HUDEP-2 (cell line): ENCODE measurements at regions not wholly inside any gene's neighbourhood (a gene's known extent, or its start where the extent isn't known, plus 50 kb on each side); places are given as distances from the start of the nearest gene placed in this dataset.
"Not testable (repeated sequence)": the region's sequence is repeated elsewhere in the genome, so short reads cannot be mapped to it uniquely, and the experiment has no call there.

Source experiments
- DNase-seq, 76 experiments: peaks; one replicate each; lab custom pipeline; 2025; ENCODE audit not compliant: unreplicated experiment in 76 of 76; lab: John Stamatoyannopoulos, UW

DNA sequence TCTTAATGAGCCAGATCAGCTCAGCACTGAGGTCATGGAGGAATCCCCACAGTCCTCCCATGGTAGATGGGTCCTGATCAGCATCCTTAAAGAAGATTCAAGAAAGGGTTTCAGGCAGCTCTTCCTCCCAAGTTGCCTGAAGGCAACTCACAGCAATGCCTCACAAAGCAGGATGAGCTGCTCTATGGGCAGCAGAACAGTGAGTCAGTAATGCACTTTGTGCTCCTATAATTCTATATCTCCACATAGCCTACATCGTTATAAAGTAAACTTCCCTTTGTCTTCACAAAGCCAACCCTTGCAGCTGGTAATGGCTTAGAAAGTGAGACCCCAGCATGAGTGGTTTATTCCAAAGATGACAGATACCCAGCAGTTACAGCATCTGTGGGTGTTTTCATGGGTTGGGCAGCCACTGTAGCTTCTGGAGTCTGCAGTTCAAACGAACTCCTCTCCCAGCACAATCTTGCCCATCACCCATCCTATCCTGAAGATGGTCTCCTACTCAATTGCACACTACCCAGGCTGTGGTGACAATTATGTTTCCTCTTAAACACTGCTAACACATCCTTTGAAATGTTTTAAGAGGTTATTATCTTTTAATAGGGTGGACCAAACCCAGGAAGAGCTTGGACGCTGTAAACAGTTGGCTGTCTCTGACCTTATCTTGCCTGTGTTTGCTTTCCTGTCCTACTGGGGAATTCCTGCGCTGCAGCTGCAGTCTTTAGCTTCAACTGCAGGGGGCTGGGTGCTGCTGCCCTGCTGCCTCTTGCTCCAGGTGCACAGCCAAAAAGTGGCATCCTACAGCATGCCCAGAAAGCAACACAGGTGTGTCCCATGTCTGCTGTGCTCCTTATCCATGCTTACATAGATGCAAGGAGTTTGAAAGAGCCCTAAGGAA lies 286.9 kb downstream of the ANAPC1 start:
- DNase-seq, result not testable (repeated sequence)

DNA sequence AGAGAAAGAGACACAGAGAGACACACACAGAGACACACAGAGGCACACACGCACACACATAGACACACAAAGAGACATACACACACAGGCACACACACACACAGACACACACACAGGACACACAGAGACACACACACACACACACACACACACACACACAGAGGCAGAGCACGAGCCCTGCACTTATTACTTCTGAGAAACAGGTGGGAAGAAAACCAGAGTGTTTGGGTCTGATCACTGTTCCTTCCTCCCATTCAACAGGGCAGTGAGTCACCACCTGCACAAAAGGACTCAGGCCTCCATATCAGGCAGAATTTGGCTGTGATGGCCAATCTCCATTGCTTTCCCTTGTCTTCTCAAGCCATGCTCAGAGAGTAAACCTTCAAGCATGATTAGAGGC lies 285.0 kb downstream of the ANAPC1 start:
- DNase-seq, result not testable (repeated sequence)

DNA sequence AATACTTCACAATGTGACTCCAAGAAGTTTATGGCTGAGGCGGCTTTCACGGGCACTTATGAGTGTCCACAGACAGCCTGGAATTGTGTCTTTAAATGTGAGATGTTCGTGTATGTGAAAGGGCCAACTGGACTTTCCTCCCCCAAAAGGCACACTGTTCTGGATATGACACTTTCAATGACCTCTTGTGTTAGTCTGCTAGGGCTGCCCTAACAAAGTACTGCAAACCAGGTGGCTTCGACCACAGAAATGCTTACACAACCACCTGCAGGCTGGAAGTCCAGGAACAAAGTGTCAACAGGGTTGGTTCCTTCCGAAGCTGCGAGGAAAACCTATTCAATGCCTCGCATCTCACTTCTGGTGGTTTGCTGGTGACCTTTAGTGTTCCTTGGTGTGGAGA lies 281.7 kb downstream of the ANAPC1 start:
- not testable (repeated sequence) for DNase-seq

GRCh38 chr2:111605798-111606197 lies 278.2 kb downstream of the ANAPC1 start:
- DNase-seq, result not testable (repeated sequence)

DNA sequence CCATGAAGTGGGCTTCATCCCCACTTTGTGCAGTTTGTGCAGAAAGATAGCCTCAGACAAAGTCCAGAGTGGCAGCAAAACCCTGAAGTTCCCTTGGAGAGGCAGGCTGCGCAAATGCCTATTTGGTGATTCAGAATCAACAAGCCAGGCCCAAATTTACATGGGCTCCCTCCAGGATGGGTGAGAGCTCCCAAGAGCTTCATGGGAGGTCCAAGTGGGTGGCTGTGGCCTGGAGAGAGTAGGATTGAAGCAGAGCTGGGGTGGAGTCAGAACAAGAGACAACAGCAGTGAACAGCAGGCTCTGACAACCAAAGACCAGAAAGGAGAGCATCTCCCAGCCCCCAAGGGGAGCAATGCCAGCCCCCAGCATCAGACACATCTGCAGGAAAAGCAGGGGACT lies 277.4 kb downstream of the ANAPC1 start:
- DNase-seq, result not testable (repeated sequence)

- not testable (repeated sequence) for DNase-seq
Measured at GRCh38 chr2:111609146-111609844, 274.7 kb downstream of the ANAPC1 start.

DNA sequence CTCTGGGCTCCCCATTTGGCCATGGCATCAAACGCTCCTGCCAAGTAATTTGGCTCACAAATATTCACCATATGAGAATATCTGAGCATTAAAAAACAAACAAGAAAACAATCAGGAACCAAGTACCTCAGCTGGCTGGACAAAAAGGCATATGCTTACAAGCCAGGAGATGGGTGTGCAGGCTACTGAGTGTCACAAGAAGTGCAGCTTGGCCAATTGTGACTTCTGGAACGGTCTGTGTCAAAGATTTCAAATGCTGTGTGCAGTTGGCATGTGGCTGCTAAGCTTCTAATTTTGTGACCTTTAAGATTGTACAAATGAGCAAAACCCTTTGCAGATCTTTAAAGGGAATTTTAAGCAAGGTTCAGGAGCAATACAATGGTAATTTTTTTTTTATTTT lies 274.0 kb downstream of the ANAPC1 start:
- not testable (repeated sequence) for DNase-seq

DNA sequence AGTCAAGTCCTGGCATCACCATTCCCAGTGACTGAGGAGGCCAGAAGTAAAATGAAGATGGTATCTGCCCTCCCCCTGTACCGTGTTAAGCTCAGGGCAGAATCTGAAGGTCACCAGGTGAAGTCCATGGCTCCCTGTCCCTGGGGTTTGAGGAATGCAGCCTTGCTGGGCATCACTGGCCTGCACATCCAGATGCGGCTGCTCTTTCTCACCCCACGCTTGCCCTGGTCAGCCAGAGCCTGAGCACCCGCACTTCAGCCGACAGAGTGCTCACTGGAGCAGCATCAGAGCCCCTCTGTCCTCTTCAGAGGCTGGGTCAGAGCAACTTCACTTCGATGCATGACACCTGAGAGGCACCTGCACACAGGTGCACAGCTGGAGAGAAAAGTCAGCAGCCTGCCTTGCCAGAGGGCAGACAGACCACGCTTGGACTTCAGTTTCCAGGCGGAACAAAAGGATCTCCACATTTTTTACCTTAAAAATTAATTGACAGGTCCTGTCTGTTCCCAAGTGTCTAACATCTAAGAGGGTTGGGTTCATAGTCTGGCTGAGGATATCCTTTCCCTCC lies 267.3 kb downstream of the ANAPC1 start:
- DNase-seq, result no peak

DNA sequence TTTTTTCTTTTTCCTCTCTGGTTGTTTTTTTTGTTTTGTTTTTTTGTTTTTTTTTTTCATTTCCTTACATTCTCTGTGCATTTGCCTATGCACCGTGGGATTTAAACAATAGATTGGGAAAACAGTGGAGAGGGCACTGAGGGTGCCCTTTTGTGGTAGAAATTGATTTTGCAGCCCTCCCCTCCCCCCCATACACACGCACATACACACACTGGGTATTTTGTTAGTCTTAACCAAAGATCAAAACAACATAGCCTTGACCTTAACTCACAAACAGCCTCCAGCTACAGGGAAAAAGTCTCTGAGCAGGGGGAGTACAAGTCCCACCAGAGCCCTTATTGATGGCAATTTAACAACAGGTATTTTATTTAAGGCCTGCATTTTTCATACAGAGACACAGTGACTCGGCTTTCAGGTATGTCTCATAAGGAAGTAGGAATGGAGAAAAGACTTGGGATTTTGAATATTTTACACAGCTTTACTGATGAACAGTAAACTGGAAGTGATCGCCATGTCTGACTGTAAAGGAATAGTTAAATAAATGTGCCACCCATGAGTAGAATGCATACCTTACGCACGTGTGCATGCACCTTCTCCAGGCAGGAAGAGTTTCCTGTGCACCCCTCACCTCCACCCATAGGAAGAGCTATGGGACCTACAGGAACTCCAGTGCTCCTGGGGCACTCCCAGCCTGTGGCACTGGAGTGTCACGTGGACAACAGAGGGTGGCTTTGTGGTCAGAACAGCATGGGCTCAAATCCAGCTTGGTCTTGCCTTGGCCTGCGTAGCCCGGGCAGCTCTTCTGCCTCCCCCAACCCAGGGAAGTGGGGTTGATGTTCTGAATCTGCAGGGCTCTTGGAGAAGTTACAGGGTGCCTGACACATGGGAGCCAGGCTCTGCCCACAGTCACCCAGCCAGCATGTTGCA lies 266.4 kb downstream of the ANAPC1 start:
- peak in 1 of 76 experiments; percentile 17 for DNase-seq

GRCh38 chr2:111618226-111618977 lies 265.6 kb downstream of the ANAPC1 start:
- DNase-seq, result no peak

DNA sequence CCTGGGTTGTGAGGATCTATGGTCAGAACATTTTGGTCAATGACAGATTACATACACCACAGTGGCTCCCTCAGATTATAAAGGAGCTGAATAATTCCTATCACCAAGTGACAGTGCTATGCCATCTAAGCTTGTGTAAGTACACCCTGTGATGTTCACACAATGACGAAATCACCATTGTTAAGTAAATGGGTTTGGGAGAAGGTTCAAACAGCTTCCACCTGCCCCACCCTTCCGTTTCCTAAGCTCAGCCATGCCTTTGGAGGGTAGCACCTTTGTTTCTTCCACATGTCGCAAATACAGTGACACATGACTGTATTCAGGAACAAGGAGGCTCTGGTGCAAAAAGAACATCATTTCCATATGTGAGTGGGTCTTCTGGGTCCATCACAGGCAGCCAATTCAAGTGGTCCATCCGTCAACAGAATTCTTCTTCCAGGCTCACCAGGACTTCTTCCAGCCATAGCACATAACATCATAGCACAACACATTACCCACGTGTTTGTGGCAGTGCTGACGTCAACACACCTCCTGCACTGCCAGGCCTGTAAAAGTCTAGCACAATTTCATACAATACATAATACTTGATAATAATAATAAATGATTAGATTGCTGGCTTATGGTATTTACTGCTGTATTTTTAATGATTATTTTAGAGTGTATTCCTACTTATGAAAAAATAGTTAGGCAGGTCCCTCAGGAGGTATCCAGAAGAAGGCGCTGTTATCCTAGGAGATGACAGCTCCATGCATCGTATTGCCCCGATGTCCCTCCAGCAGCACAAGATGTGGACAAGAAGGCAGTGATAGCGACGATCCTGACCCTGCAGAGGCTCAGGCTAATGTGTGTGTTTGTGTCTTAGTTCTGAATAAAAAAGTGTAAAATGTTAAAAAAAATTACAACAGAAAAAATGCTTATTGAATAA lies 264.8 kb downstream of the ANAPC1 start:
- peak in 19 of 76 experiments; percentile 2 to 55 (median 16) for DNase-seq

DNA sequence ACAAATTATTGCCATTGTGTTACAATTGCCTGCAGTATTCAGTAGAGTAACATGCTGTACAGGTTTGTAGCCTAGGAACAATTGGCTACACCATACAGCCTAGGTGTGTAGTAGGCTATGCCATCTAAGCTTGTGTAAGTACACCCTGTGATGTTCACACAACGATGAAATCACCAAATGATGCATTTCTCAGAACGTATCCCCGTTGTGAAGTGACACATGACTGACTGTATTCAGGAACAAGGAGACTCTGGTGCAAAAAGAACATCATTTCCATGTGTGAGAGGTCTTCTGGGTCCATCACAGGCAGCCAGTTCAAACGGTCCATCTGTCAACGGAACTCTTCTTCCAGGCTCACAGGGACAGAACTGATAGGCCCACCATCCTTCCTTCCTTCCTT lies 263.7 kb downstream of the ANAPC1 start:
- DNase-seq, result no peak

GRCh38 chr2:111622859-111623258 lies 261.1 kb downstream of the ANAPC1 start:
- DNase-seq, result no peak

GRCh38 chr2:111623380-111623779 lies 260.6 kb downstream of the ANAPC1 start:
- no peak for DNase-seq

DNA sequence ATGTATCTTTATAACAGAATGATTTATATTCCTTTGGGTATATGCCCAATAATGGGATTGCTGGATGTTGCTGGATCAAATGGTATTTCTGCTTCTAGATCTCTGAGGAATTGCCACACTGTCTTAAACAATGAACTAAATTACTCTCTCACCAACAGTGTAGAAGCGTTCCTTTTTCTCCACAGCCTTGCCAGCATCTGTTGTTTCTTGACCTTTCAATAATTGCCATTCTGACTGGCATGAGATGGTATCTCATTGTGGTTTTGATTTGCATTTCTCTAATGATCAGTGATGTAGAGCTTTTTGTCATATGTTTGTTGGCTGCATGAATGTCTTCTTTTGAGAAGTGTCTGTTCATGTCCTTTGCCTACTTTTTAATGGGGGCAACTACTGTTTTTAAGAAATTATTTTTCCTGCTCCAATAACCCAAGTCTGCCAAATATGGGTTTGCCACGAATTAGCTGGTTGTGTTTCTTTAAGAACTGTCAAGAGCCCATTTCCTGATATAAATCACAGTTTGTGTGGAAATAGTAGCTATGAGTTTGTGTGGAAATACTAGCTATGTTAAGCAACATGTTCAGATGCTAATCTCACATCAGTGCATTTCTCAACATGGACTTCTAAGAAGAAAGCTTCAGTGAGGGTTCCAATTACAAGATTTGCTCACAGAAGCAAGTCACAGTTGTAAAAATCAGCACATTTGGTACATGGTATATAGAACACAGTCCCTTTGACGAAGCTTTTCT lies 259.4 kb downstream of the ANAPC1 start:
- no peak for DNase-seq

- not testable (repeated sequence) for DNase-seq
Measured at GRCh38 chr2:111625157-111625537, 258.8 kb downstream of the ANAPC1 start.

GRCh38 chr2:111626037-111626864 lies 257.7 kb downstream of the ANAPC1 start:
- peak in 64 of 76 experiments; percentile 9 to 80 (median 43) for DNase-seq
